ENCODE measurements at regions not wholly inside any gene's neighbourhood (a gene's known extent, or its start where the extent isn't known, plus 50 kb on each side); places are given as distances from the start of the nearest gene placed in this dataset.

DNA sequence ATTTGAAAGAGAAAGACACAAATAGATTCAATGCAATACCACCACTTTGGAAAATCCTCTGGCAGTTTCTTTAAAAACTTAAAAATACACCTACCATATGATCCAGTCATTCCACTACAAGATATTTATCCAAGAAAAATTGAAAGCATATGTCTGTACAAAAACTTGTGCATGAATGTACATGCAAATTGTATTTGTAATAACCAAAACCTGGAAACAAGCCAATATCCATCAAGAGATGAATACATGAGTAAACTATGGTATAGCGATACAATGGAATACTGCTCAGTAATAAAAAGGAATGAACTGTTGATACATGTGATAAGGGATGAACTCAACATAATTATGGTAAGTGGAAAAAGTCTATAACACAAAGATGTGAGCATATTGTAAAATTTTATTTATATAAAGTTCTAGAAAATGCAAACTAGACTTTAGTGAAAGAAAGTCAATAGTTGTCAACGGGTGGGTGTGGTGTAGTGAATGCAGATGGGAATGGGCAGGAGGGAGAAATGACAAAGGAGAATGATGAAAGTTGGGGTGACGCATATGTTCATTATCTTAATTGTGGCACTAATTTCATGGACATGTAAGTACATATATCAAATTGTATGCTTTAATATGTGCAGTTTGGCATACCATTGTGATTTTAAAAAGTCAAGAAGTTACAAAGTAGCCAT lies 347.5 kb downstream of the SAMD5 start:
- TF ChIP-seq, protein P1, sequence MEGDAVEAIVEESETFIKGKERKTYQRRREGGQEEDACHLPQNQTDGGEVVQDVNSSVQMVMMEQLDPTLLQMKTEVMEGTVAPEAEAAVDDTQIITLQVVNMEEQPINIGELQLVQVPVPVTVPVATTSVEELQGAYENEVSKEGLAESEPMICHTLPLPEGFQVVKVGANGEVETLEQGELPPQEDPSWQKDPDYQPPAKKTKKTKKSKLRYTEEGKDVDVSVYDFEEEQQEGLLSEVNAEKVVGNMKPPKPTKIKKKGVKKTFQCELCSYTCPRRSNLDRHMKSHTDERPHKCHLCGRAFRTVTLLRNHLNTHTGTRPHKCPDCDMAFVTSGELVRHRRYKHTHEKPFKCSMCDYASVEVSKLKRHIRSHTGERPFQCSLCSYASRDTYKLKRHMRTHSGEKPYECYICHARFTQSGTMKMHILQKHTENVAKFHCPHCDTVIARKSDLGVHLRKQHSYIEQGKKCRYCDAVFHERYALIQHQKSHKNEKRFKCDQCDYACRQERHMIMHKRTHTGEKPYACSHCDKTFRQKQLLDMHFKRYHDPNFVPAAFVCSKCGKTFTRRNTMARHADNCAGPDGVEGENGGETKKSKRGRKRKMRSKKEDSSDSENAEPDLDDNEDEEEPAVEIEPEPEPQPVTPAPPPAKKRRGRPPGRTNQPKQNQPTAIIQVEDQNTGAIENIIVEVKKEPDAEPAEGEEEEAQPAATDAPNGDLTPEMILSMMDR (IDR thresholded peaks at IDR 0.05; ENCODE audit: low read depth, low read length), result no peak
- no peak for TF ChIP-seq POLR2A (IDR thresholded peaks at IDR 0.05; ENCODE audit: extremely low read depth, insufficient read length)
- TF ChIP-seq MYC (IDR thresholded peaks at IDR 0.05; ENCODE audit: low read depth, low read length), result no peak
